ENCODE measurements at regions not wholly inside any gene's neighbourhood (a gene's known extent, or its start where the extent isn't known, plus 50 kb on each side); places are given as distances from the start of the nearest gene placed in this dataset.

DNA sequence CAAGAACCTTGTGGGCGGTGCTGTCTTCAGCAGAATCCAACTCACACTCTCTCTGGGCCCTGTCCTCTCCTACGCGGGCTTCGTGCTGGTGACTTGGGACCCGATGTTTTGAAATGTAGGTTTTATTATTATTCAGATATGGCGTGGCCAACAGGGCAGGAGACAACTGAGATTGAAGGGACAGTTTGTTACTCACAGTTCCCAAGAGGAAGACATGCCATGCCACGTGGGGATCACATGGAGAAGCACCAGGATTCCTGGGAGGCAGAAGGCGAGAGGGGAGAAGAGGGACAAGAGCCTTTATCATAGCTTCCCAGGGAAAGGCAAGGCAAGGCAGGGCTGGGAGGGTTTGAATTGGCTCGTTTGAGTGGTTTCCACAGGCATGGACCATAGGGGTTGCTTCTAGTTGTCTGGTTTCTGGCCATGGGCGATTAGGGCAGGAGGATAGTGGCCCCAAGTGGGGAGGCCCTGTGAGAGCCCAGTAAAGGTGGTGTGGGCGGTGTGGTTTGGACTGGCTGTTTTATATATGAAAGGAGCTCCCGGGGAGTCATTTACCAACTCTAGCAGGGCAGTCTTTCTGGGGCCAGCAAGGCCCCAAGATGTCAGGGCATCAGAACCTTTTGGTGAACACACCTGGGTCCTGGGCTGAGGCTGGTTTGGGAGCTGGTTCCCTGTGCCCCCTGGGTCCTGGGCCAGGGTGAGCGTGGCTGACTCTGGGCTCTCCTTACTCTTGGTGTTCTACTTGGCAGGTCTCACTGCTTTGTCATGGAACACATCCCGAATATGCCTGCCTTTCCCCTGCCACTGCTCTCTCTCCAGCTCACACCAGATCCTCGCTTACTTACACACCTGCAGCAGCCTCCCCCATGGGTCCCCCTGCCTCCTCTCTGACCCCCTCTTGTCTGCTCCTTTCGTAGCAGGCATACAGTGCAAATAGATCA, 94.0 kb upstream of the ZNF536 start:
- peaks cover 0 to 6% of the 10 kb centered on the region in 2 donors for H3K9me3 ChIP-seq
- intact Hi-C loops (cut with DNase I): no loop called here
- no peak for ATAC-seq

DNA sequence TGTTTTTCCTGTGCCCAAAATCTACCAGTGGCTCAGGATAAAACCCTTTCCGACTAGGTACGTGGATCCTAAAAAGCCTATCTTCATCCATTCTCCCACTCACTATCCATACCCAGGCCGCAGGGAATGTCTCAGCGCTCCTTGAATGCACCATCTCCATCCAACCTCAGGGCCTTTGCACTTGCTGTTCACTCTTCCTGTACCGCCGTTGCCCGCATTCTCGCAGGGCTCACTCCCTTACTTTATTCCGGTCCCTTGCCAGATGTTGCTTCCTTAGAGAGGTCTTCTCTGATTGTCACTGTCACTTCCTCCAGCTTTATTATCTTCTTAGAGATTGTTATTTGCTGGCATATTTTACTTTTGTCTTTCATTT, 93.3 kb upstream of the ZNF536 start:
- Histone ChIP-seq H3K27ac (no peak overlapping the region), H3K4me3 (no peak overlapping the region), H3K27me3 (peaks cover 0 to 21% of the 10 kb centered on the region in 2 donors), H3K4me1 (no peaks in the 10 kb centered on the region), H3K36me3 (no peaks in the 10 kb centered on the region), H3K9me3 (no peaks in the 10 kb centered on the region)
- intact Hi-C loops (cut with DNase I): no loop called here
- TF ChIP-seq, protein P1, sequence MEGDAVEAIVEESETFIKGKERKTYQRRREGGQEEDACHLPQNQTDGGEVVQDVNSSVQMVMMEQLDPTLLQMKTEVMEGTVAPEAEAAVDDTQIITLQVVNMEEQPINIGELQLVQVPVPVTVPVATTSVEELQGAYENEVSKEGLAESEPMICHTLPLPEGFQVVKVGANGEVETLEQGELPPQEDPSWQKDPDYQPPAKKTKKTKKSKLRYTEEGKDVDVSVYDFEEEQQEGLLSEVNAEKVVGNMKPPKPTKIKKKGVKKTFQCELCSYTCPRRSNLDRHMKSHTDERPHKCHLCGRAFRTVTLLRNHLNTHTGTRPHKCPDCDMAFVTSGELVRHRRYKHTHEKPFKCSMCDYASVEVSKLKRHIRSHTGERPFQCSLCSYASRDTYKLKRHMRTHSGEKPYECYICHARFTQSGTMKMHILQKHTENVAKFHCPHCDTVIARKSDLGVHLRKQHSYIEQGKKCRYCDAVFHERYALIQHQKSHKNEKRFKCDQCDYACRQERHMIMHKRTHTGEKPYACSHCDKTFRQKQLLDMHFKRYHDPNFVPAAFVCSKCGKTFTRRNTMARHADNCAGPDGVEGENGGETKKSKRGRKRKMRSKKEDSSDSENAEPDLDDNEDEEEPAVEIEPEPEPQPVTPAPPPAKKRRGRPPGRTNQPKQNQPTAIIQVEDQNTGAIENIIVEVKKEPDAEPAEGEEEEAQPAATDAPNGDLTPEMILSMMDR (IDR thresholded peaks at IDR 0.05): no peak
- ATAC-seq (no peak), DNase-seq (no peak)

More for the DNA sequence above, 94.0 kb upstream of the ZNF536 start:
- TF ChIP-seq, protein P1 (IDR thresholded peaks at IDR 0.05): no peak
- Histone ChIP-seq H3K36me3 (no peaks in the 10 kb centered on the region), H3K4me3 (no peak overlapping the region), H3K4me1 (no peaks in the 10 kb centered on the region), H3K27me3 (peaks cover 0 to 20% of the 10 kb centered on the region in 2 donors), H3K27ac (no peak overlapping the region)
- no peak for DNase-seq

DNA sequence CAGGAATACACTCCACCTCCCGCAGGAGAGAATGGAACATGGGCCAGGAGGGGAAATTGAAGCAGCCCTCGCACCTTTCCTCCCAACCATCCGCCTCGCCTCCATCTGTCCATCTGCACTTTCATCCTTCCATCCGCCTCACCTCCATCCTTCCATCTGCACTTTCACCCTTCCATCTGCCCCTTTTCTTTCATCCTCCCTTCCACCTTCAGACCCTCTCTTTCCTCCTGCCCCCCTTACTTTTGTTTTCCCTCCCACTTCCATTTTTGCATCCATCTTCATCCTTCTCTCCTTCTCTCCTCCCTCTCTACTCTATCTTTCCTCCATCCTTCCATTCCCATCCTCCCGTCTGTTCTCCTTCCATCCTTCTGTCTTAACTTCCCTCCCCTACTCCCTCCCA, 92.2 kb upstream of the ZNF536 start:
- intact Hi-C loops (cut with DNase I): no loop called here
- Histone ChIP-seq H3K36me3 (no peaks in the 10 kb centered on the region), H3K9me3 (no peaks in the 10 kb centered on the region), H3K4me1 (no peaks in the 10 kb centered on the region), H3K27ac (no peak overlapping the region), H3K27me3 (peaks cover 0 to 23% of the 10 kb centered on the region in 2 donors), H3K4me3 (no peak overlapping the region)
- TF ChIP-seq, protein P1 (IDR thresholded peaks at IDR 0.05): no peak
- no peak for DNase-seq
- ATAC-seq: no peak

DNA sequence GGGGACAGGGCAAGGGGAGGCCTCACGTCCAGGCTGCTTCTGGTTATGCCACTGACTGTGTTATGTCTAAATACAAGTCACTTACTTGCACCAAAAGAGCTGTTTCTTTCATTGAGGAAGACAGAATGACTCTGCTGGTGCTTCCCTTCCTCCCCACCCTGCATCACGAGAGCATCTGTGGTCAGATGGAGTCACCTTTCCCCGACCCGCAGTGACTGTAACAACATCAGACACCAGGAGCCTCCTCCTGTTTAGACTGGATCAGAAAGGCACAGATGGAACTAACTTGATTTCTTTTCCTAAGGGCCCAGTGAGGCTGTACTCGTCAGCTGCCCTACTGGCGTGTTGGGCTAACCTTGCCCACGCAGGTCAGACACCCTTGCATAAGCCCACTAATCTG, 90.3 kb upstream of the ZNF536 start:
- no peak overlapping the region for H3K4me3 ChIP-seq
- no peaks in the 10 kb centered on the region for H3K4me1 ChIP-seq
- intact Hi-C loops (cut with DNase I): no loop called here
- H3K36me3 ChIP-seq: no peaks in the 10 kb centered on the region
- H3K9me3 ChIP-seq: no peaks in the 10 kb centered on the region
- peaks cover 0 to 23% of the 10 kb centered on the region in 2 donors for H3K27me3 ChIP-seq
- no peak for DNase-seq
- TF ChIP-seq, protein P1 (IDR thresholded peaks at IDR 0.05): no peak
- ATAC-seq: no peak
- H3K27ac ChIP-seq: no peak overlapping the region

DNA sequence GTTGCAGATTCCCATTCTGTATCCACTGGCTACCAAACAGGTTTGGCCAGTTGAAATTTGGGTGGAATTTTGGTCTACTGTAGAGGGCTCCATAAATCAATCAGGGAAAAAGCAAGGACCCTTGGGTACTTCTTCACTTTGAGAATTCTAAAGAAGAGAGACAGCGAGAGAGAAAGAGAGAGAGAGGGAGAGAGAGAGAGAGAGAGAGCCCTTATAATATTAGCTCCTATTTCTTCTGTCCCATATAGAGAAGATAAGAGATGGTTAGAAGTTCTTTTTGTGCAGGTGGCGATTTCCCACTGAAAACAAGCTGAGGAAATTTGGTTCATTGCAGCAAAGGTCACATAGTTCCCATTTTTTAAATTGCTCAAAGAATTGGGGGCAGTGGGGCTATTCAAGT, 88.6 kb upstream of the ZNF536 start:
- H3K4me1 ChIP-seq: no peaks in the 10 kb centered on the region
- H3K36me3 ChIP-seq: no peaks in the 10 kb centered on the region
- no peak for DNase-seq
- no peaks in the 10 kb centered on the region for H3K9me3 ChIP-seq
- intact Hi-C loops (cut with DNase I): no loop called here
- H3K27ac ChIP-seq: no peak overlapping the region
- TF ChIP-seq, protein P1 (IDR thresholded peaks at IDR 0.05): no peak
- H3K27me3 ChIP-seq: peaks cover 0 to 23% of the 10 kb centered on the region in 2 donors
- no peak overlapping the region for H3K4me3 ChIP-seq
- ATAC-seq: no peak
